Left renal pelvis (tissue), 4 donors: ENCODE measurements at regions not wholly inside any gene's neighbourhood (a gene's known extent, or its start where the extent isn't known, plus 50 kb on each side); places are given as distances from the start of the nearest gene placed in this dataset.
"Not testable (repeated sequence)": the region's sequence is repeated elsewhere in the genome, so short reads cannot be mapped to it uniquely, and the experiment has no call there.

Source experiments
- DNase-seq, 4 donors: peaks; one replicate each; pipeline ENCODE4 v3.0.0-alpha.2; 2013; ENCODE audit warnings: low read depth in 4 of 4, low spot score in 3 of 4

GRCh38 chr3:39739658-39740057 is 69.8 kb upstream of the MYRIP start:
- DNase-seq: not testable (repeated sequence)

GRCh38 chr3:39744746-39745145 is 64.7 kb upstream of the MYRIP start:
- no peak for DNase-seq

DNA sequence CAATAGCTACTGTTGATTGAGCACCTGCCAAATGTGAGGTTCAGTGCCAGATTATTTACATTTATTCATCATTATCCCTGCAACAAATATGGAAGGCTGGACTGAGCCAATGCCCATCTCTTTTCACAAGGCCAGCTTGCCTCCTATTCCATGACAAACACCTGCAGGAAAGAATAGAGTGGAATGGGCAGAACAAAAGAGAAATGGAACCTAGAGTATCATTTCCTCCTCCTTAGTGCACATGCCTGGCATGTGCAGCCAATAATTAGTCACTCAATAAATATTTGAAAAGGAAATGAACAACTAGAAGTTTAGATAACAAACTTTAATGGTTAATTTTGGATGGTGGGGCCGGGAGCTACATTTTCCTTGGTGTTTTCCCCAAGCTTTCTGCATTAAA is 61.4 kb upstream of the MYRIP start:
- DNase-seq: no peak

DNA sequence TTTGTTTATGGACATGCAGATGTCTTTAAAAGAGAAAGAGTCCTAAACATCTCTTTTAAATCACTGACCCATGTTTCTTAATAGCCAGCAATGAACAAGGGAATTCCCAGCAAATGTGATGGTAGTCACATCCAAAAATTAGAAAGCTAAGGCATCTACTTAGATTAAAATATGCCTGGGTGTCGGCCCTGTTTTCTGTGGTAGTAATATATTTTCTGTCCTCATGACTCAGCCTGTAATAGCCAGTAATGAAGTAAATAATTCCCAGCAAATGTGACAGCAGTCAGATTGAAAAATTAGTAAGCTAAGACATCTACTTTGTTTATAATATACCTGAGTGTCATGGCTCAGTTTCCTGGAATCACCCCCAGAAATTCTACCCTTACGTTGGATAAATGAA is 60.6 kb upstream of the MYRIP start:
- DNase-seq: no peak

DNA sequence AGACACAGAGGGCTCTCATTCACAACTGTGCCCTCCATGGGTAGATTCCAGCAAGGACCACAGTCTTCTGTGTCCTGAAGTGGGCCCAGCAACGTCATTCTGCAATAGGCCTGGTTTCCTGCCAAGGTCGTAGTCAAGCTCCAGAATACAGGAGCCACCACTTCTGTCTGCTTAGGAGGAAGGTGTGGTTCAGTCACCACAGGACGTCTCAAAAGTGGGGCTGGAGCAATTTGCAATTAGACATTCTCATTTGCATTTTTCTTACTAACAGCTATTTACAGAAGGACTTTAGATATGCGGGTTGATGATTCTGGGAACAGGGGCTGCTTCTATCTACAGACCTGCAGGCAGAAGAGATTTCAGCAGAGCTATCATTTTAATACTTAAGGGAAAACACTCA is 58.7 kb upstream of the MYRIP start:
- DNase-seq: no peak

GRCh38 chr3:39751286-39751685 is 58.1 kb upstream of the MYRIP start:
- no peak for DNase-seq

GRCh38 chr3:39752019-39752637 is 57.3 kb upstream of the MYRIP start:
- no peak for DNase-seq

DNA sequence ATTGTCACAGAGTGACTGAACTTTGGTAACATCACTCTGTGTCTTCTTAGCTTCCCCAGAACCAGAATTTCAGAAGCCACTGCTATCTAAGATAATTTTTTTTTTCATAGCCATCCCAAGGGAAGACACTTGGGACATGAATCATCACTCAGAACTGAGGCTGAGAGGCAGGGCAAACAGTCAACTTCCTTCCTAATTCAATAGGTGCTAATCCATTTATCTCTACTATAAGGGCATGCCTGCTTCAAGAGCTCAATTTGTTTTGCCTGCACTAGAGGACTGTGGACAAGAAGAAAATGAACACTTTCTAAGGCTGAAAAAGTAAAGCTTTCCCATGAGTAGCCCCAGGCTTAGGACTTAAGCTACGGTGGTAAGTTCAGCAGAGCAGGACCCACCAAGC is 56.7 kb upstream of the MYRIP start:
- DNase-seq: no peak

DNA sequence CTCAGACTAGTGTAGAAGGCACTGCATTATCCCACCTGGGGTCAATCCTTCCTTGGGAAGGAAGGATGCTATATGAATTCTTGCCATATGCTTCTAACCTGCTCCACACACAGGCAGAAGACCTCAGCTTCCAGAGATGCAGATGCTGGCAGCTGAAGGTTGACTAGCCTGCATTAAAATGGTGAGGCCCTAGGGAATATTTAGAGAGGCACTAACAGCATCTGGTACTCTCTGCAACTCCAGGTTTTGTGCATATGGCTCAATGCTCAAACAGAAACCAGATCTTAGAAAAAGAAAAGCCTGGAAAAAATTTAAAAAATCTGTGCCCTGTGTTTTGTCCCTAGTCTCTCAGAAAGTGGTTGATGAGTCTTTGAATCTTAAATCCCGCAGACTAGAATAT is 56.0 kb upstream of the MYRIP start:
- no peak for DNase-seq

GRCh38 chr3:39754549-39754948 is 54.9 kb upstream of the MYRIP start:
- no peak for DNase-seq

GRCh38 chr3:39755100-39755499 is 54.3 kb upstream of the MYRIP start:
- no peak for DNase-seq

- DNase-seq: no peak
These were observed 52.1 kb upstream of the MYRIP start for GRCh38 chr3:39757307-39757706.
